ENCODE measurements at regions not wholly inside any gene's neighbourhood (a gene's known extent, or its start where the extent isn't known, plus 50 kb on each side); places are given as distances from the start of the nearest gene placed in this dataset.

- no peak for DNase-seq (ENCODE audit: low read depth in 4 of 4, low spot score in 1 of 4)
These were observed 141.1 kb upstream of the ZXDA start for GRCh38 chrX:58051346-58051745.

GRCh38 chrX:58044130-58044529, 133.9 kb upstream of the ZXDA start:
- DNase-seq (ENCODE audit: low read depth in 4 of 4, low spot score in 1 of 4), result no peak

GRCh38 chrX:58025979-58026378, 115.7 kb upstream of the ZXDA start:
- peak in 2 of 4 experiments; percentile 0 to 1 for DNase-seq (ENCODE audit: low read depth in 4 of 4, low spot score in 1 of 4)

GRCh38 chrX:57985951-57986350, 75.7 kb upstream of the ZXDA start:
- no peak for DNase-seq (ENCODE audit: low read depth in 4 of 4, low spot score in 1 of 4)

- DNase-seq (ENCODE audit: low read depth in 4 of 4, low spot score in 1 of 4), result no peak
These were observed 74.4 kb upstream of the ZXDA start for GRCh38 chrX:57984620-57985019.

- DNase-seq (ENCODE audit: low read depth in 4 of 4, low spot score in 1 of 4), result no peak
These were observed 67.7 kb upstream of the ZXDA start for GRCh38 chrX:57977992-57978391.

- DNase-seq (ENCODE audit: low read depth in 4 of 4, low spot score in 1 of 4), result no peak
These were observed 54.7 kb upstream of the ZXDA start for GRCh38 chrX:57964975-57965374.
